EL (cell line): ENCODE measurements at regions not wholly inside any gene's neighbourhood (a gene's known extent, or its start where the extent isn't known, plus 50 kb on each side); places are given as distances from the start of the nearest gene placed in this dataset.
"Not testable (repeated sequence)": the region's sequence is repeated elsewhere in the genome, so short reads cannot be mapped to it uniquely, and the experiment has no call there.

Experiments
- DNase-seq: peaks from one replicate; pipeline ENCODE4 v3.0.0-alpha.2; 2016

- peak; percentile 66 for DNase-seq
Measured at GRCh38 chr1:207243442-207244408, 77.8 kb upstream of the CD55 start.

DNA sequence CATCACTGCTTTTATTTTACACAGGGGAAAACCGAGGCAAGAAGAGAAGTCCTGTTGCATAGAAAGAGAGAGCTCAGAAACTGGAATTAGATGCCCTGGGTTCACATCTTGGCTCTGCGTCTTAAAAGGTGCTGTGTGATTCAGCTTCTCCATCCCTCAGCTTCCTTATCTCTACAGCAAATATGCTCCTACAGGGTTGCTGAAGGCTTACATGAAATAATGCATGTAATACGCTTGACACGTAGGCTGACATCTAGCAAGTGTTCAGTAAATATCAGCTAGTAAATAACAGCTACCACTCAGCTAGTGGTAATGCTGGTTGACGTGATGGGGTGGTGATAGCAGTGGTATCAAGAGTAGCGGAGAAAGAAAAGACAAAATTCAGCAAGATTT, 77.1 kb upstream of the CD55 start:
- DNase-seq, result no peak

- DNase-seq, result no peak
Measured at GRCh38 chr1:207245124-207245523, 76.4 kb upstream of the CD55 start.

- DNase-seq, result no peak
Measured at GRCh38 chr1:207248544-207249198, 72.8 kb upstream of the CD55 start.

DNA sequence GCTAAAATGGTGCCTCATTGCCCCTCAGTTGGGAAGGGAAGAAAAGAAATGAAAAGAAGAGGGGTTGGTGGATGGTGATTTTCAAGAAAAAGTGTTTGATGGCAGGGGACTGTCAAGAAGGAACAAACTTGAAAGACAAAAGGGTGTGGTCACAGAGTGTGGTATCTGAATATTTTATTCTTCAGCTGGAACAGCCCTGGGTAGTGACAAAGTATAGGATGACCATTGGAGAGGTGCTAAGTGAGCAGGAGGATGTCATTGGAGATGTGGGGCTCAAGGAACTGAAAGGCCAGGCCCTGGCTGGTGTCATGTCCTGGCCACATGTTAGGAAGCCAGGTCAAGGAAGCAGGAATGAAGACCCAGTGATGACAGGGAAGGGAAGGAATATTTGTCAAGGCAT, 71.0 kb upstream of the CD55 start:
- DNase-seq, result no peak

- no peak for DNase-seq
Measured at GRCh38 chr1:207251066-207251465, 70.4 kb upstream of the CD55 start.

- DNase-seq, result no peak
Measured at GRCh38 chr1:207256869-207257268, 64.6 kb upstream of the CD55 start.

DNA sequence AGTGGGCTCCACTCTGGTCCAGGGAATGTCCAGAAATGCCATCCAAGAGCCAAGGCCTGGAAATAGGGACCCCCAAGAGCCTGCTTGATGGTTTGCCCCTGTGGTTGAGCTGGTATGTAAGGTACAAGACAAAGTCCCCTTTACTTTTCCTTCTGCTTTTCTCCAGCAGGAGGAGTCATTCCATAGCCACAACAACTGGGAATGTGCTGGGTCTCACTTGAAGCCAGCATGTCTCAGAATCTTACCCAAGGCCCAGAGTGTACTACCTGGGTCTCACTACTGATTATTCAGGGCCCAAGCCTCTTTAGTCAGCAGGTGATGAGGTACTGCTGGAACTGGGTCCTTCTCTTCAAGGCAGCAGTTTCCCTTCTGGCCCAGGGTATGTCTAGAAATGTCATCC, 62.1 kb upstream of the CD55 start:
- DNase-seq, result peak; percentile 29

DNA sequence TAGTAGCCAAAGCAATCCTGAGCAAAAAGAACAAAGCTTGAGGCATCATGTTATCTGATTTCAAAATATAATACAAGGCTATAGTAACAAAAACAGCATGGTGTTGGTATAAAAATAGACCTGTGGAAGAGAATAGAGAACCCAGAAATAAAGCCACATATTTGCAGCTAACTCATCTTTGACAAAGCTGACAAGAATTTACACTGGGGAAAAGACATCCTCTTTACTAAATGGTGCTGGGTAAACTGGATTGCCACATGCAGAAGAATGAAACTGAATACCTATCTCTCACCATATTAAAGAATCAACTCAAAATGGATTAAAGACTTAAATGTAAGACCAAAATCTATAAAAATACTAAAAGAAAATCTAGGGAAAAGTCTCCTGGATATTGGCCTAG, 59.5 kb upstream of the CD55 start:
- DNase-seq, result no peak

DNA sequence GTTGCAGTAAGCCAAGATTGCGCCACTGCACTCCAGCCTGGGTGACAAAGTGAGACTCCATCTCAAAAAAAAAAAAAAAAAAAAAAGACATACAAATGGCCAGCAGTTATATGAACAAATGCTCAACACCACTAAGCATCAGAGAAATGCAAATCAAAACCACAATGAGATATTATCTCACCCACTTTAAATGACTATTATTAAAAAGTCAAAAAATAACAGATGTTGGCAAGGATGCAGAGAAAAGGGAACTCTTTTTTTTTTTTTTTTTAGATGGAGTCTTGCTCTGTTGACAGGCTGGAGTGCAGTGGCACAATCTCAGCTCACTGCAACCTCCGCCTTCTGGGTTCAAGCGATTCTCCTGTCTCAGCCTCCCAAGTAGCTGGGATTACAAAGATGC, 58.6 kb upstream of the CD55 start:
- DNase-seq, result not testable (repeated sequence)

DNA sequence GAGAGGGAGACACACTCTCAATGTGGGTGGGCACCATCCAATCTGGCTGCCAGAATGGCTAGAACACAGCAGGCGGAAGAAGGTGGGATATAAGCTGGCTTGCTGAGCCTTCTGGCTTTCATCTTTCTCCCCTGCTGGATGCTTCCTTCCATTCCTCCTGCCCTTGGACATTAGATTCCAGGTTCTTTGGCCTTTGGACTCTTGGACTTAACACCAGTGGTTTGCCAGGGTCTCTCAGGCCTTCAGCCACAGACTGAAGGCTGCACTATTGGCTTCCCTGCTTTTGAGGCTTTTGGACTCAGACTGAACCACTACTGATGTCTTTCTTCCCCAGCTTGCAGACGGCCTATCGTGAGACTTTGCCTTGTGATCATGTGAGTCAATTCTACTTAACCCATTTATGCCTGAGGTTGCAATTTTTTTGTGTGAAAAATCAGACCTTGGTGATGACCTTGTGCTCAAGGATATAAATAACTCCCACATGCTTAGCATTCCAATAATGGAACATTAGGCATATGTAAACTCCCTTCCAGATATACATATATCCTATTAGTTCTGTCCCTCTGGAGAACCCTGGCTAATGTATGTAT, 56.7 kb upstream of the CD55 start:
- no peak for DNase-seq

DNA sequence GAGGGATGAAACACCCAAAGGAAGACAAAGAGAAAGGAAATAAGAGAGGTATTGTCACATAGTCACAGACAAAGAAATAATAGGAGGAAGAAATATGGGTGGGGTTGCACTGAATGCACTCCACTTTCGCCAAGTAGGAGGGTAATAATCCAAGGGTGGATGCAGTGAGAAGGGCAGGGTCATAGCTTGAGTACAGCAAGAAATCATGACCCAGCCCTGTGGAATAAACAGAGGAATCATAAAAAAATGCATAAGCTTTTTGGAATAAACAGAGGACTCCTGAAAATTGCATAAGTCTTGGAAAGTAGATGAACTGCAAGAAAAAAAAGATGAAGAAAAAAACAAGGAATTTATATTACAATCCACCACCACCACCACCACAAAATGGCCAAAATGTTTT, 53.1 kb upstream of the CD55 start:
- DNase-seq, result no peak

DNA sequence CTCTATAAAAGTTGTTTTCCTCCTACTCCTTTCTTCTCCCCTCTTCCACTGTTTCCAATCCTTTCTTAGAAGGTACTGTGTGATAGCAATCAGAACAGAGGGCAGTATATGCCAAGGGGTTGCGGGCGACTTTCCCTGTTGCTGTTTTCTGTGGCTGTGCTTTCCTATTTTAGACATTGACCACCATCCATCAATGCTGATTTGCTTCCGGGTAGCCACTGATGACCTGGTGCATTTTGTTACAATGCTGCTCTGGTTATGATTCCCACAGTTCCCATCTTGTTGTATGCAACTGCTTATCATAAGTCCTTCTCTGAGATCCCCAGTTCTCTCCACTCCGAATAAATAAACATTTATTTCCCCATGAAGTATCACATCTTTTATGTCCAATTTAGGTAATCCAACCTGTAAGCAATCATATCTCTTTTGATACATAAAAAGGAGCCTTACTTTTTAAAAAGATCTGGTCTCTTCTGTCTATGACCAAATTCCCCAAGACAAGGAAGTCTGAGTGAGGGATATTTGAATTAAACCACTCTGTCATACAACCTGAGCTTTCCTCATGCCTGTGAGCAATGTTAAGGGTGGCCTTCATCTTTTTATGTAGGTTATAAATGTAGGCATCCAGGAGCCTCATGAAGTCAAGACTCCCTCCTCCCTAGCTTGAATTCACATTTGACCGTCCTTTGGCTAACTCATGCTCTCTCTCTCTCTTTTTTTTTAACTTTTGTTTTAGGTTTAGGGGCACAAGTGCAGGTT, 52.5 kb upstream of the CD55 start:
- DNase-seq, result no peak
